Keratinocyte (primary cell): ENCODE measurements at regions not wholly inside any gene's neighbourhood (a gene's known extent, or its start where the extent isn't known, plus 50 kb on each side); places are given as distances from the start of the nearest gene placed in this dataset.

Source experiments
- DNase-seq: peaks from one replicate; pipeline ENCODE4 v3.0.0-alpha.2; 2011; ENCODE audit warnings: low read depth, missing footprints, low spot score
- FAIRE-seq: peaks from 2 replicates; lab custom pipeline; 2011; peaks lifted over from hg19 to GRCh38; lab: Jason Lieb, UNC
- H2AFZ ChIP-seq: 2 replicates; pipeline ENCODE4 v1.6.0; 2012; ENCODE audit warnings: low read length, control low read depth, inconsistent platforms; ENCODE audit not compliant: control insufficient read depth
- H3K27ac ChIP-seq: 2 replicates; pipeline ENCODE4 v1.5.1; 2011; ENCODE audit warnings: low read length; ENCODE audit not compliant: control insufficient read depth, insufficient read depth
- H3K27me3 ChIP-seq: 3 replicates; pipeline ENCODE4 v1.6.0; 2011; ENCODE audit warnings: low read length; ENCODE audit not compliant: control insufficient read depth, insufficient read depth; ENCODE audit errors: extremely low read depth
- H3K36me3 ChIP-seq, 2 experiments: 2 replicates in 1 of 2; 3 replicates in 1 of 2; pipeline ENCODE4 v1.5.1; 2011; ENCODE audit warnings: low read length in 2 of 2, mild to moderate bottlenecking in 1 of 2; ENCODE audit not compliant: control insufficient read depth in 2 of 2, insufficient read depth in 2 of 2; ENCODE audit errors: extremely low read depth in 1 of 2
- H3K4me1 ChIP-seq: 3 replicates; pipeline ENCODE4 v1.5.1; 2011; ENCODE audit warnings: low read length; ENCODE audit not compliant: control insufficient read depth, insufficient read depth; ENCODE audit errors: extremely low read depth
- H3K4me2 ChIP-seq: 3 replicates; pipeline ENCODE4 v1.6.0; 2011; ENCODE audit warnings: low read depth, low read length; ENCODE audit not compliant: control insufficient read depth, insufficient read depth; ENCODE audit errors: extremely low read depth
- H3K4me3 ChIP-seq, 3 experiments: fragments of 200-600 bp in 1 of 3; sonication (generic) in 1 of 3; 2 replicates in 2 of 3; 3 replicates in 1 of 3; pipeline ENCODE4 v1.5.1; 2011 to 2016; ENCODE audit warnings: low read length in 3 of 3, mild to moderate bottlenecking in 3 of 3, control low read depth in 2 of 3, inconsistent platforms in 1 of 3, low read depth in 1 of 3, mixed read lengths in 1 of 3, mixed run types in 1 of 3, moderate library complexity in 1 of 3; ENCODE audit not compliant: control insufficient read depth in 2 of 3, insufficient read depth in 2 of 3; ENCODE audit errors: extremely low read depth in 1 of 3
- H3K79me2 ChIP-seq: 2 replicates; pipeline ENCODE4 v1.6.0; 2012; ENCODE audit warnings: low read length; ENCODE audit not compliant: control insufficient read depth, insufficient read depth
- H3K9ac ChIP-seq: 3 replicates; pipeline ENCODE4 v1.6.0; 2011; ENCODE audit warnings: low read length; ENCODE audit not compliant: control insufficient read depth, insufficient read depth; ENCODE audit errors: extremely low read depth
- H3K9me1 ChIP-seq: 3 replicates; pipeline ENCODE4 v1.6.0; 2011; ENCODE audit warnings: low read length; ENCODE audit not compliant: control insufficient read depth, insufficient read depth; ENCODE audit errors: extremely low read depth
- H3K9me3 ChIP-seq: 2 replicates; pipeline ENCODE4 v1.5.1; 2012; ENCODE audit warnings: low read depth, low read length; ENCODE audit not compliant: control insufficient read depth
- H4K20me1 ChIP-seq: 3 replicates; pipeline ENCODE4 v1.6.0; 2011; ENCODE audit warnings: low read length; ENCODE audit not compliant: control insufficient read depth, insufficient read depth; ENCODE audit errors: extremely low read depth
- EZH2 ChIP-seq: IDR thresholded peaks from one replicate; pipeline ENCODE4 v1.6.1; 2012; ENCODE audit warnings: inconsistent platforms, mild to moderate bottlenecking, low read length, moderate library complexity
- dilution Hi-C: fragments of 300-500 bp; cut with MboI; formaldehyde crosslinking; loops from one replicate; pipeline ENCODE4 v1.7.0; 2020; ENCODE audit warnings: low sequenced_read_pairs; ENCODE audit not compliant: extremely low pct_ligation_motif_present
- TF ChIP-seq, protein P1 (sequence below), 3 experiments: IDR thresholded peaks in 1 of 3; conservative IDR thresholded peaks in 1 of 3; optimal IDR thresholded peaks in 1 of 3; 2 replicates in 2 of 3; 3 replicates in 1 of 3; pipeline versions ENCODE3 to v1.5.1; 2011; ENCODE audit warnings: low read length in 3 of 3, mild to moderate bottlenecking in 3 of 3, moderate library complexity in 2 of 3, control low read depth in 1 of 3, inconsistent platforms in 1 of 3; ENCODE audit not compliant: insufficient read depth in 2 of 3; ENCODE audit errors: extremely low read depth in 1 of 3

DNA sequence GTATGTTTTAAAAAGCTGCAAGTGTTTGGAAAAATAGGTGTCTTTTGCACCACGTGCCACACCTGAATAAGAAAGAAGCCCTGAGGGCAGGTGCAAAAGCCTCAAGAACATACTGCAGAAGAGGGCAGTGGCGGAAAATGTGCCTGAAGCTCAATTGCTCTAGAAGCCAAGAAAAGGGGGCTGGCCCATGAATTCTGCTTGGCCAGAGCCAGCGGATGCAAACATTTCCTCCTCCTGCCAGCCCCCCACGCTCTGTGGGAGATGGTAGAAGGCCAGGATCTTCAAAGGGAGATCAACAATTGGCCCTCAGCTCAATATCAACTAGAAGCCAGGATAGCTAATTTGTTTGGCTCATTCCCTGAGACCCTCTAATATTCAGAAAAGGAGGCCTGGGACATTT is 80.3 kb upstream of the TMEM132D start:
- H2AFZ ChIP-seq, result no peak overlapping the region
- H3K27me3 ChIP-seq, result no peaks in the 10 kb centered on the region
- no peaks in the 10 kb centered on the region for H3K36me3 ChIP-seq
- H3K9ac ChIP-seq, result no peak overlapping the region
- dilution Hi-C loops, result no loop called here
- H3K79me2 ChIP-seq, result no peaks in the 10 kb centered on the region
- no peaks in the 10 kb centered on the region for H3K9me3 ChIP-seq
- DNase-seq (no peak), FAIRE-seq (no peak)
- H3K4me3 ChIP-seq, result no peak overlapping the region
- no peak for TF ChIP-seq EZH2
- TF ChIP-seq, protein P1, sequence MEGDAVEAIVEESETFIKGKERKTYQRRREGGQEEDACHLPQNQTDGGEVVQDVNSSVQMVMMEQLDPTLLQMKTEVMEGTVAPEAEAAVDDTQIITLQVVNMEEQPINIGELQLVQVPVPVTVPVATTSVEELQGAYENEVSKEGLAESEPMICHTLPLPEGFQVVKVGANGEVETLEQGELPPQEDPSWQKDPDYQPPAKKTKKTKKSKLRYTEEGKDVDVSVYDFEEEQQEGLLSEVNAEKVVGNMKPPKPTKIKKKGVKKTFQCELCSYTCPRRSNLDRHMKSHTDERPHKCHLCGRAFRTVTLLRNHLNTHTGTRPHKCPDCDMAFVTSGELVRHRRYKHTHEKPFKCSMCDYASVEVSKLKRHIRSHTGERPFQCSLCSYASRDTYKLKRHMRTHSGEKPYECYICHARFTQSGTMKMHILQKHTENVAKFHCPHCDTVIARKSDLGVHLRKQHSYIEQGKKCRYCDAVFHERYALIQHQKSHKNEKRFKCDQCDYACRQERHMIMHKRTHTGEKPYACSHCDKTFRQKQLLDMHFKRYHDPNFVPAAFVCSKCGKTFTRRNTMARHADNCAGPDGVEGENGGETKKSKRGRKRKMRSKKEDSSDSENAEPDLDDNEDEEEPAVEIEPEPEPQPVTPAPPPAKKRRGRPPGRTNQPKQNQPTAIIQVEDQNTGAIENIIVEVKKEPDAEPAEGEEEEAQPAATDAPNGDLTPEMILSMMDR (optimal IDR thresholded peaks at IDR 0.05 in 1 of 3, IDR thresholded peaks at IDR 0.05 in 1 of 3, conservative IDR thresholded peaks at IDR 0.05 in 1 of 3; ENCODE audit: extremely low read depth in 1 of 3, insufficient read depth in 2 of 3, low read length in 3 of 3), result no peak
- no peaks in the 10 kb centered on the region for H3K4me1 ChIP-seq
- H3K4me2 ChIP-seq, result no peak overlapping the region
- no peaks in the 10 kb centered on the region for H4K20me1 ChIP-seq
- no peaks in the 10 kb centered on the region for H3K9me1 ChIP-seq
- no peak overlapping the region for H3K27ac ChIP-seq

DNA sequence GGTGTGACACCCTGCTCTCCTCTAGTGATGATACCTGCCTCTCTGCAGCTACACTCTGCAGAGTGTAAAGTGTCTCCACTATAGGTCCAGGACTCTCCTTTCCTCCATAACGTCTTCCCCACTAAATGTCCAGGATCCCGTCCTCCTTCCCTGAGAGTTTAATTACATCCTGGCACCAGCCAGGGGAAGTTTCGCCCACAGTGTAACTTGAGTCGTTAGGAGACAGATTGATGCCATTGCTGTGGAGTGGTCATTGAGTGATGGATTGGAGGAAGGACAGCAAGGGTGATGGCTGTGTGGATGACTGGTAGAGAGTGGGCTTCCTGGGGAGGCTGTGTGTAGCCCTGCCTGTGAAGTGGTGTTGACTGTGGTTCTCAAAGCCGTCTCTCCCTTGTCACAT is 84.0 kb upstream of the TMEM132D start:
- H3K9ac ChIP-seq, result no peak overlapping the region
- no peak overlapping the region for H3K27ac ChIP-seq
- H2AFZ ChIP-seq, result no peak overlapping the region
- no peaks in the 10 kb centered on the region for H3K4me1 ChIP-seq
- TF ChIP-seq EZH2, result no peak
- TF ChIP-seq, protein P1 (optimal IDR thresholded peaks at IDR 0.05 in 1 of 3, IDR thresholded peaks at IDR 0.05 in 1 of 3, conservative IDR thresholded peaks at IDR 0.05 in 1 of 3; ENCODE audit: extremely low read depth in 1 of 3, insufficient read depth in 2 of 3, low read length in 3 of 3), result no peak
- dilution Hi-C loops, result no loop called here
- H3K9me3 ChIP-seq, result no peaks in the 10 kb centered on the region
- no peak overlapping the region for H3K4me3 ChIP-seq
- DNase-seq, result no peak
- H3K36me3 ChIP-seq, result no peaks in the 10 kb centered on the region
- no peaks in the 10 kb centered on the region for H3K9me1 ChIP-seq
- H4K20me1 ChIP-seq, result no peaks in the 10 kb centered on the region
- no peak overlapping the region for H3K4me2 ChIP-seq
- no peaks in the 10 kb centered on the region for H3K27me3 ChIP-seq
- H3K79me2 ChIP-seq, result no peaks in the 10 kb centered on the region
- no peak for FAIRE-seq
